ENCODE measurements at regions not wholly inside any gene's neighbourhood (a gene's known extent, or its start where the extent isn't known, plus 50 kb on each side); places are given as distances from the start of the nearest gene placed in this dataset.

- no peaks in the 10 kb centered on the region for H3K79me2 ChIP-seq (ENCODE audit: insufficient read depth, low read depth, low read length)
- peaks cover 8% of the 10 kb centered on the region for H3K4me1 ChIP-seq (ENCODE audit: insufficient read depth, low read length, poor library complexity, severe bottlenecking)
- no peak overlapping the region for H3K4me3 ChIP-seq (ENCODE audit: low read depth, low read length, poor library complexity, severe bottlenecking)
- intact Hi-C loops (cut with micrococcal nuclease; ENCODE audit: unreplicated experiment) = no loop called here
- no peaks in the 10 kb centered on the region for H3K9me2 ChIP-seq (ENCODE audit: insufficient read depth, low read length)
- no peaks in the 10 kb centered on the region for H3K36me3 ChIP-seq (ENCODE audit: insufficient read depth, low read length)
- DNase-seq (ENCODE audit: low spot score) = no peak
- no peak overlapping the region for H3K27ac ChIP-seq (ENCODE audit: low read depth, low read length, poor library complexity, severe bottlenecking)
- TF ChIP-seq EZH2phosphoT487 (IDR thresholded peaks at IDR 0.05; ENCODE audit: borderline replicate concordance, low read depth, low read length) (no peak), CTCF (conservative IDR thresholded peaks at IDR 0.05; ENCODE audit: low read length) (no peak)
- BruUV-seq (replicated peaks) = no TSS peak
- ChIA-PET CTCF (ENCODE audit: unreplicated experiment) (no interaction called here), POLR2A (interaction anchor here (0.6 to 1.2 kb wide), 4 partner anchors 11 to 100 kb away, joined by 3 to 4 read pairs (median 4); no protein-coding TSS in a partner anchor)
- no peak overlapping the region for H3K4me2 ChIP-seq (ENCODE audit: low read length)
- no peaks in the 10 kb centered on the region for H3K9me3 ChIP-seq (ENCODE audit: low read length)
- no peaks in the 10 kb centered on the region for H4K20me1 ChIP-seq (ENCODE audit: insufficient read depth, low read length)
- no peak overlapping the region for H2AFZ ChIP-seq (ENCODE audit: low read length)
Measured at GRCh38 chr3:66577426-66578203, 76.8 kb upstream of the LRIG1 start.

- H4K20me1 ChIP-seq (ENCODE audit: insufficient read depth, low read length) = no peaks in the 10 kb centered on the region
- no TSS peak for BruUV-seq (replicated peaks)
- ChIA-PET POLR2A (interaction anchor here (1.4 kb wide), 1 partner anchor 28 kb away, joined by 3 read pairs; no protein-coding TSS in a partner anchor), CTCF (ENCODE audit: unreplicated experiment) (no interaction called here)
- intact Hi-C loops (cut with micrococcal nuclease; ENCODE audit: unreplicated experiment) = no loop called here
- DNase-seq (ENCODE audit: low spot score) = no peak
- H3K79me2 ChIP-seq (ENCODE audit: insufficient read depth, low read depth, low read length) = no peaks in the 10 kb centered on the region
- no peaks in the 10 kb centered on the region for H3K9me3 ChIP-seq (ENCODE audit: low read length)
- TF ChIP-seq CTCF (conservative IDR thresholded peaks at IDR 0.05; ENCODE audit: low read length) (no peak), EZH2phosphoT487 (IDR thresholded peaks at IDR 0.05; ENCODE audit: borderline replicate concordance, low read depth, low read length) (no peak)
- H2AFZ ChIP-seq (ENCODE audit: low read length) = no peak overlapping the region
- no peak overlapping the region for H3K4me2 ChIP-seq (ENCODE audit: low read length)
- H3K9me2 ChIP-seq (ENCODE audit: insufficient read depth, low read length) = no peaks in the 10 kb centered on the region
- H3K4me1 ChIP-seq (ENCODE audit: insufficient read depth, low read length, poor library complexity, severe bottlenecking) = peaks cover 11% of the 10 kb centered on the region
- H3K27ac ChIP-seq (ENCODE audit: low read depth, low read length, poor library complexity, severe bottlenecking) = no peak overlapping the region
- no peak overlapping the region for H3K4me3 ChIP-seq (ENCODE audit: low read depth, low read length, poor library complexity, severe bottlenecking)
- H3K36me3 ChIP-seq (ENCODE audit: insufficient read depth, low read length) = no peaks in the 10 kb centered on the region
Measured at GRCh38 chr3:66581256-66581655, 80.4 kb upstream of the LRIG1 start.
